ENCODE measurements at regions not wholly inside any gene's neighbourhood (a gene's known extent, or its start where the extent isn't known, plus 50 kb on each side); places are given as distances from the start of the nearest gene placed in this dataset.
A peak's percentile ranks its signal among the peaks of the same experiment; 100 is the strongest.

DNA sequence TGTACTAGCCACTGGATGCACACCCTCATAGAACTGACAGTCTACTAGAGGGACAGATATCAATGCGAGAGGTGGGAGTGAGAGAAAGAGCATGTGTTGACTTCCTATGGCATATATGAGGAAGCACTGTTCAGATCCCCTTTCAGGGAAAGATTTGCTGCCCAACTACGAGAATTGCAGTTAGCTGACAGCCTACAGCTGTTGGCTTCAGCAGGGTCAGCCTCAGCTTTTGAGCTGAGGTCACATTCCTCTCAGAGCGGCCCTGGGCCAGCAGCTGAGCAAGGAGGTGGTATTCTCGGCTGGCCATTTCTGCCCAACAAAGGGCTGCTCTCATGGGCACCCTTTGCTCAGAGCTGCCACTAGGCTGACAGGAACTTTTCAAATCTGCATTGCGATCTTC lies 580.2 kb downstream of the MID1IP1 start:
- Histone ChIP-seq H3K27me3 (ENCODE audit: insufficient read depth, low read length, poor library complexity) (no peaks in the 10 kb centered on the region), H3K27ac (ENCODE audit: low read depth, low read length) (no peak overlapping the region), H3K36me3 (ENCODE audit: control insufficient read depth, insufficient read depth, low read length) (no peaks in the 10 kb centered on the region), H2BK15ac (replicated peaks; ENCODE audit: low read depth) (no peak overlapping the region), H3K79me1 (ENCODE audit: low read length) (no peaks in the 10 kb centered on the region), H3K79me2 (ENCODE audit: control insufficient read depth, insufficient read depth, low read length) (no peaks in the 10 kb centered on the region), H4K5ac (ENCODE audit: low read length) (no peak overlapping the region), H2BK5ac (ENCODE audit: low read length) (no peak overlapping the region), H2BK120ac (ENCODE audit: low read depth, low read length) (no peak overlapping the region), H3K23ac (ENCODE audit: low read length) (no peak overlapping the region), H3K4me1 (ENCODE audit: control insufficient read depth, low read depth, low read length) (no peaks in the 10 kb centered on the region), H3K18ac (ENCODE audit: low read length) (no peak overlapping the region), H3K56ac (ENCODE audit: low read length) (peak overlapping the region; percentile 17), H3K9ac (ENCODE audit: low read length) (no peak overlapping the region), H3K4ac (ENCODE audit: low read depth, low read length) (no peak overlapping the region), H2AK5ac (ENCODE audit: low read length) (no peak overlapping the region), H3K4me3 (ENCODE audit: low read length) (no peak overlapping the region), H4K8ac (ENCODE audit: low read depth, low read length) (no peak overlapping the region), H3K4me2 (ENCODE audit: low read length) (no peak overlapping the region)
- DNase-seq, result no peak
- no CpG with 5 or more reads among the region's 5 CpGs for WGBS (ENCODE audit: extremely low coverage, insufficient coverage, low lambda C conversion rate)

DNA sequence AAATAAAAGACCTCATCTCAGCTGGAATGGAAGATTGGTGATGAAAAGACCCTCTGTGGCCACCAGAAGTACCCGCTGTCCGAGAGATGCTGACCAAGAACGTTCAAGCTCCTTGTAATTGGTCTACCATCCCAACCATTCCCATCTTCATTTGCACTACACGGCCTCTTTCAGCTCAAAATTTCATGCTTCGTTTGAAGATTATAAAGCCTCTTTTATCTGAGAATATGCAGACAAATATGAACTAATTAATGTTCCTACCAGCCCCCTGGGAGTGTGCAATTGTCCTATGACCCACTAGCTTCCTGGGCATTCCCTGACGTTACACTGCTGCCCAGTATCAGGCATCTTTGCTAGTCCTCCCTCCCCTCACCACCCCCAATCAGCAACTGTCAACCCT lies 583.7 kb downstream of the MID1IP1 start:
- no CpG with 5 or more reads among the region's 6 CpGs for WGBS (ENCODE audit: extremely low coverage, insufficient coverage, low lambda C conversion rate)
- no peak overlapping the region for H2BK5ac ChIP-seq (ENCODE audit: low read length)
- no peak overlapping the region for H3K9ac ChIP-seq (ENCODE audit: low read length)

GRCh38 chrX:39388730-39389129 lies 587.5 kb downstream of the MID1IP1 start:
- no peak overlapping the region for H4K5ac ChIP-seq (ENCODE audit: low read length)
- no peaks in the 10 kb centered on the region for H3K79me1 ChIP-seq (ENCODE audit: low read length)
- DNase-seq, result no peak
- no peak overlapping the region for H3K18ac ChIP-seq (ENCODE audit: low read length)
- WGBS (ENCODE audit: extremely low coverage, insufficient coverage, low lambda C conversion rate), result no CpG with 5 or more reads among the region's 2 CpGs
- H3K56ac ChIP-seq (ENCODE audit: low read length), result no peak overlapping the region
- H3K4me3 ChIP-seq (ENCODE audit: low read length), result no peak overlapping the region
- H2BK15ac ChIP-seq (replicated peaks; ENCODE audit: low read depth), result no peak overlapping the region
- no peak overlapping the region for H3K27ac ChIP-seq (ENCODE audit: low read depth, low read length)
- H4K8ac ChIP-seq (ENCODE audit: low read depth, low read length), result no peak overlapping the region
- no peaks in the 10 kb centered on the region for H3K27me3 ChIP-seq (ENCODE audit: insufficient read depth, low read length, poor library complexity)
- H3K79me2 ChIP-seq (ENCODE audit: control insufficient read depth, insufficient read depth, low read length), result no peaks in the 10 kb centered on the region
- no peak overlapping the region for H3K23ac ChIP-seq (ENCODE audit: low read length)
- H3K36me3 ChIP-seq (ENCODE audit: control insufficient read depth, insufficient read depth, low read length), result no peaks in the 10 kb centered on the region
- H3K9ac ChIP-seq (ENCODE audit: low read length), result no peak overlapping the region
- H3K4me1 ChIP-seq (ENCODE audit: control insufficient read depth, low read depth, low read length), result no peaks in the 10 kb centered on the region
- no peak overlapping the region for H2AK5ac ChIP-seq (ENCODE audit: low read length)
- no peak overlapping the region for H3K4me2 ChIP-seq (ENCODE audit: low read length)
- H2BK120ac ChIP-seq (ENCODE audit: low read depth, low read length), result no peak overlapping the region
- H3K4ac ChIP-seq (ENCODE audit: low read depth, low read length), result no peak overlapping the region
- H2BK5ac ChIP-seq (ENCODE audit: low read length), result no peak overlapping the region

More for the DNA sequence above, 583.7 kb downstream of the MID1IP1 start:
- H3K4ac ChIP-seq (ENCODE audit: low read depth, low read length), result no peak overlapping the region
- no peak overlapping the region for H3K56ac ChIP-seq (ENCODE audit: low read length)
- H3K4me3 ChIP-seq (ENCODE audit: low read length), result no peak overlapping the region
- no peak overlapping the region for H4K8ac ChIP-seq (ENCODE audit: low read depth, low read length)
- no peaks in the 10 kb centered on the region for H3K36me3 ChIP-seq (ENCODE audit: control insufficient read depth, insufficient read depth, low read length)
- no peak overlapping the region for H4K5ac ChIP-seq (ENCODE audit: low read length)
- H3K79me2 ChIP-seq (ENCODE audit: control insufficient read depth, insufficient read depth, low read length), result no peaks in the 10 kb centered on the region
- no peak overlapping the region for H3K18ac ChIP-seq (ENCODE audit: low read length)
- no peak overlapping the region for H2BK120ac ChIP-seq (ENCODE audit: low read depth, low read length)
- no peak overlapping the region for H2AK5ac ChIP-seq (ENCODE audit: low read length)
- no peak overlapping the region for H3K27ac ChIP-seq (ENCODE audit: low read depth, low read length)
- no peak overlapping the region for H3K4me2 ChIP-seq (ENCODE audit: low read length)
- H3K79me1 ChIP-seq (ENCODE audit: low read length), result no peaks in the 10 kb centered on the region
- no peak overlapping the region for H2BK15ac ChIP-seq (replicated peaks; ENCODE audit: low read depth)
- DNase-seq, result no peak
- H3K27me3 ChIP-seq (ENCODE audit: insufficient read depth, low read length, poor library complexity), result no peaks in the 10 kb centered on the region
- no peaks in the 10 kb centered on the region for H3K4me1 ChIP-seq (ENCODE audit: control insufficient read depth, low read depth, low read length)
- no peak overlapping the region for H3K23ac ChIP-seq (ENCODE audit: low read length)

DNA sequence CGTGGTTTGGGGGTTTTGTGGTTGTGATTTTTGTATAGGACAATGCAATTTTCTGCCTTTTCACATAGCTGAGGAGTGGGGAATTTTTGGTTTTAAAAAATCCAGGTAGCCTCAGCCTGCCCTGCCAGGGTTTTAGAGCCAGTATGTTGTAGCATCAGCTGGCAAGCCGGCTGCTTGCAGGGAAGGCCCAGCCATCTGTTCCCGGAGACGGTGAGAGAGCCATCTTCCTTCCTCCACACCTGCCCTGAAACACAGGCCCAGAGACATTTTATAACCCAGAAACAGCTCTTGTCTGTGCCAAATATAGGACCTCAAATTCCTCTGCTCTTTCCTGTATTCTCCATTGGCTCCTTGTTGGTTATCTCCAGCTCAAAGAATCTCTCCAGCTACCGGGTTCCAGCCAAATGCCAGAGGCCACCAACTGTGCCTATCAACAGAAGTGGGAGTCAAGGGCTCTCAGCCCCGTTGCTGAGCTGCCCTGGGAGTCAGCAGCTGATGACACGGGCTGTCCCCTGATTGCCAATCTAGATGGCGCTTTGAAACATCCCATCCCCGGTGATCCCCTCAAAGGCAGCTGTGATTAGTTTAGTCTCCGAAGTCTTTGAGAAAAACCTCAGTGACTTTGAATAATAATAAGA lies 595.2 kb downstream of the MID1IP1 start:
- Histone ChIP-seq H3K4me1 (ENCODE audit: control insufficient read depth, low read depth, low read length) (no peaks in the 10 kb centered on the region), H3K4me2 (ENCODE audit: low read length) (no peak overlapping the region), H3K27ac (ENCODE audit: low read depth, low read length) (no peak overlapping the region), H4K5ac (ENCODE audit: low read length) (no peak overlapping the region), H2BK15ac (replicated peaks; ENCODE audit: low read depth) (no peak overlapping the region), H3K36me3 (ENCODE audit: control insufficient read depth, insufficient read depth, low read length) (no peaks in the 10 kb centered on the region), H3K23ac (ENCODE audit: low read length) (no peak overlapping the region), H2BK5ac (ENCODE audit: low read length) (no peak overlapping the region), H2BK120ac (ENCODE audit: low read depth, low read length) (no peak overlapping the region), H3K9ac (ENCODE audit: low read length) (no peak overlapping the region), H2AK5ac (ENCODE audit: low read length) (no peak overlapping the region), H3K4me3 (ENCODE audit: low read length) (no peak overlapping the region), H4K8ac (ENCODE audit: low read depth, low read length) (no peak overlapping the region), H3K79me2 (ENCODE audit: control insufficient read depth, insufficient read depth, low read length) (no peaks in the 10 kb centered on the region), H3K27me3 (ENCODE audit: insufficient read depth, low read length, poor library complexity) (no peaks in the 10 kb centered on the region), H3K79me1 (ENCODE audit: low read length) (no peaks in the 10 kb centered on the region), H3K18ac (ENCODE audit: low read length) (no peak overlapping the region), H3K56ac (ENCODE audit: low read length) (no peak overlapping the region), H3K4ac (ENCODE audit: low read depth, low read length) (no peak overlapping the region)
- DNase-seq, result peak; percentile 57
- WGBS (ENCODE audit: extremely low coverage, insufficient coverage, low lambda C conversion rate), result no CpG with 5 or more reads among the region's 10 CpGs

DNA sequence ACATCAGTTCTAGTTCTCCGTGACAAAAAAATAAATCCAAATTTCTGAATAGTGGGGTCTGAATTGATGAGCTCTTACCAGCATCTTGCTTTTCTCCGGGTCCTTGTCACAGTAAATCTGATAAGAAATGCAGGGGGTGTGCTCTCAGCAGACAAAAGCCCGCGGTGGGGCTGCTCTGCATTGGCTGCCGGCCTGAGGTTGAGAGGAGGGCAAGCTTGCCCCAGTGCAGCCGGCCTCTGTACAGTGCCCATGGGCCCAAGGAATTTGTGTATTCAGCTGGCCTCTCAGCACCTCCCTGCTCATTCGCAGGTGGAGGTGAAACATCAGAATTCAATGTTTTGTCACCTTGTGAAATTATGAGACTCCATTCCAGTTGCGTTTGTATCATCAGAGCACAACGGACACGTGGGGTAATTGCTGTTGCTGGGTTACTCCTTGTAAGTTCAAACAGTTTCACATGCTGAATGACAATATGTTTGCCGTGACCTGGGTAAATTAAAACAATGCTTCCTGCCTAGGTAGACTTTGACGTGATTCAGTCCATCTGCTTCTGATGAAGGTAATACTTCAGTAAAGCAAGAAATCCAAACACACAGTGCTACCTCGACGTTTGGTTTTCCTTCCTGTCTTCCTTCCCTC lies 596.4 kb downstream of the MID1IP1 start:
- Histone ChIP-seq H3K27me3 (ENCODE audit: insufficient read depth, low read length, poor library complexity) (no peaks in the 10 kb centered on the region), H3K4me3 (ENCODE audit: low read length) (no peak overlapping the region), H2BK5ac (ENCODE audit: low read length) (no peak overlapping the region), H3K79me2 (ENCODE audit: control insufficient read depth, insufficient read depth, low read length) (no peaks in the 10 kb centered on the region), H3K23ac (ENCODE audit: low read length) (no peak overlapping the region), H3K9ac (ENCODE audit: low read length) (no peak overlapping the region), H4K8ac (ENCODE audit: low read depth, low read length) (no peak overlapping the region), H3K4ac (ENCODE audit: low read depth, low read length) (no peak overlapping the region), H2BK15ac (replicated peaks; ENCODE audit: low read depth) (no peak overlapping the region), H3K4me1 (ENCODE audit: control insufficient read depth, low read depth, low read length) (no peaks in the 10 kb centered on the region), H2AK5ac (ENCODE audit: low read length) (no peak overlapping the region), H3K27ac (ENCODE audit: low read depth, low read length) (no peak overlapping the region), H4K5ac (ENCODE audit: low read length) (no peak overlapping the region), H2BK120ac (ENCODE audit: low read depth, low read length) (no peak overlapping the region), H3K36me3 (ENCODE audit: control insufficient read depth, insufficient read depth, low read length) (no peaks in the 10 kb centered on the region), H3K4me2 (ENCODE audit: low read length) (no peak overlapping the region), H3K79me1 (ENCODE audit: low read length) (no peaks in the 10 kb centered on the region), H3K56ac (ENCODE audit: low read length) (peak overlapping the region; percentile 42), H3K18ac (ENCODE audit: low read length) (no peak overlapping the region)
- WGBS (ENCODE audit: extremely low coverage, insufficient coverage, low lambda C conversion rate), result no CpG with 5 or more reads among the region's 14 CpGs
- no peak for DNase-seq
